GM12864 (cell line): ENCODE measurements at regions not wholly inside any gene's neighbourhood (a gene's known extent, or its start where the extent isn't known, plus 50 kb on each side); places are given as distances from the start of the nearest gene placed in this dataset.

ENCODE experiments used
- DNase-seq: peaks from one replicate; pipeline ENCODE4 v3.0.0-alpha.2; 2011; ENCODE audit warnings: low read depth
- H3K4me3 ChIP-seq: 2 replicates; pipeline ENCODE4 v1.5.1; 2011; ENCODE audit warnings: mild to moderate bottlenecking, low read depth, low read length, control low read depth
- TF ChIP-seq, protein P1 (sequence below): IDR thresholded peaks from 2 replicates; pipeline ENCODE4 v1.5.1; 2011; ENCODE audit warnings: low read depth, mild to moderate bottlenecking, moderate library complexity, low read length, control low read depth, inconsistent platforms; ENCODE audit errors: missing control alignments

DNA sequence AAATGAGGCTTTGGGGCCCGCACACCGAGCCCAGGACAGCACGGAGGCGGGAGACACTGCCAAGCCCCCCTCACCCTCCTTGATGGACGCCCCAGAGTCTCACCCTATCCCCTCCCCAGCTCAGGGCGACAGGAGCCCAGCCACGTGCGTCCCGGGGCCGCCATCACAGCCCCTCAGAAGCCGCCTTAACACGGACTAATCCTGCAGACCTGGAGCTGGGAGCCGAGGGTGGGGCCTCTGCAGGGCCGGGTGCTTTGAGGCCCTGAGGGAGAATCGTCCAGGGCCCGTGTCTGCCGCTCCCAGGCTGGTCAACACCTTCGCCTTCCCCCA is 79.7 kb upstream of the FBRSL1 start:
- no peak overlapping the region for H3K4me3 ChIP-seq
- TF ChIP-seq, protein P1, sequence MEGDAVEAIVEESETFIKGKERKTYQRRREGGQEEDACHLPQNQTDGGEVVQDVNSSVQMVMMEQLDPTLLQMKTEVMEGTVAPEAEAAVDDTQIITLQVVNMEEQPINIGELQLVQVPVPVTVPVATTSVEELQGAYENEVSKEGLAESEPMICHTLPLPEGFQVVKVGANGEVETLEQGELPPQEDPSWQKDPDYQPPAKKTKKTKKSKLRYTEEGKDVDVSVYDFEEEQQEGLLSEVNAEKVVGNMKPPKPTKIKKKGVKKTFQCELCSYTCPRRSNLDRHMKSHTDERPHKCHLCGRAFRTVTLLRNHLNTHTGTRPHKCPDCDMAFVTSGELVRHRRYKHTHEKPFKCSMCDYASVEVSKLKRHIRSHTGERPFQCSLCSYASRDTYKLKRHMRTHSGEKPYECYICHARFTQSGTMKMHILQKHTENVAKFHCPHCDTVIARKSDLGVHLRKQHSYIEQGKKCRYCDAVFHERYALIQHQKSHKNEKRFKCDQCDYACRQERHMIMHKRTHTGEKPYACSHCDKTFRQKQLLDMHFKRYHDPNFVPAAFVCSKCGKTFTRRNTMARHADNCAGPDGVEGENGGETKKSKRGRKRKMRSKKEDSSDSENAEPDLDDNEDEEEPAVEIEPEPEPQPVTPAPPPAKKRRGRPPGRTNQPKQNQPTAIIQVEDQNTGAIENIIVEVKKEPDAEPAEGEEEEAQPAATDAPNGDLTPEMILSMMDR, result no peak
- no peak for DNase-seq

GRCh38 chr12:132409495-132410295 is 80.3 kb upstream of the FBRSL1 start:
- no peak overlapping the region for H3K4me3 ChIP-seq
- DNase-seq, result no peak
- TF ChIP-seq, protein P1, result no peak

DNA sequence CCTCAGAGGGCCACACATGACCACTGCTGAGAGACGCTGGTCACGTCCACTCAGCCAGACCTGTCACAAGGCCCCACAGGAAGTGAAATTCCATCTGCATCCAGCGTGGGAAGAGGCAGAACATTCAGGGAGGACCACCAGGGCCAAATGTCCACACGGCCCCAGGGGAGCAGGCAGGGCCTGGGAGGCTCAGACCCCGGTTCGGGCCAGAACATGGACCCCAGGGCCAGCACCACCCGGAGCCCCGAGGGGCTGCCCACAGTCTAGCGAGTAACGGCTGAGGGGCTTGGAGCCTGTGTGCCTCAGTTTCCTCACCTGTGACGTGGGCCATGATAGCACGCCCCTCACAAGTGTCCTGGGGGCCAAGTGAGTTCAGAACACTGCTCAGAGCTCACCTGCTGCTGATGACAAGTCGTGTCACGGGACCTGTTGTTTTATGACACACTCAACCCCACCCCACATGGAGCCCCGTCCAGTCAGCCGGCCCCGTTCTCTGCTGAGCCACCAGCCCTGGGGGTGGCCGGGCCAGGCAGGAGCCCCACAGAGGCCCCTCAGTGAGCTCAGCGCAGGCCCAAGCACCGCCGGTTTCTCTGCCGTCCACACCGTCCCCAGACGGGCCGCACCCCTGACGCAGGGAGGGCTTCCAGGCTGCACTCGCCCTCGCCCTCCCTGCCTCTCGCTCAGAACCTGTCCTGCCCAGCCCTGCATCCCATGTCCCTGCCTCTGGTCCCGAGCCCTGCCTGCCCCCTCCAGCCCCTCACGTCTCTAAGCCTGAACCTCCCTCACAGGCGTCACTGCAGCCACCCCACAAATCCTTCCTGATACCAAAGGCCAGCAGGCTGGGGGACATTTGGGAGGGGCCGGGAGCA is 79.5 kb upstream of the GALNT9 start:
- TF ChIP-seq, protein P1, result no peak
- no peak for DNase-seq
- no peak overlapping the region for H3K4me3 ChIP-seq

GRCh38 chr12:132407992-132408391 is 78.6 kb upstream of the GALNT9 start:
- TF ChIP-seq, protein P1, result no peak
- no peak overlapping the region for H3K4me3 ChIP-seq
- DNase-seq, result no peak

DNA sequence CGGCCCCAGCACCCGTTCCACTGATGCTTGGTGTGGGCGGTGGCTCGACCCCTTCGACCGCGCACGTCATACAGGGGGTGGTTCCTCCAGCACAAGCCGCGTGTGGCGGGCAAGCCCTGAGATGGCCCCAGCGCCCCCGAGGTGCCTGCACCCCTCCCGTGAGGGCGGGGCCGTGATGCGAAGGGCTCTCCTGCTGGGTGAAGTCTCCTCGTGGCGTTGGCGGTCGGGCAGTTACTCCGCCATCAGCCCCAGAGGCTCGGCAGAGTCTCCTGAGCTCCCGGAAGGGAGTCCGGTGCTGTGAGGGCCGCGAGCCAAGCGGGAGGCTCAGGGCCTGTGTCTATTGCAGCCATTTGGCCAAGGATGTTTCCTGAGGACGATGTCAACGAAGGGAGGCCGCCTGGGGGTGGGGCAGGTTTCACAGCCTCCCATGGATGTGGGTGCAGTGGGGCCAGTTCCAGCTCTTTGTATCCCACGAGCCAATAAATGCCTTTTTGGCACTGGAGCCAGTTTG is 78.1 kb upstream of the GALNT9 start:
- no peak overlapping the region for H3K4me3 ChIP-seq
- no peak for DNase-seq
- TF ChIP-seq, protein P1, result no peak

GRCh38 chr12:132406493-132407450 is 77.4 kb upstream of the GALNT9 start:
- no peak overlapping the region for H3K4me3 ChIP-seq
- TF ChIP-seq, protein P1, result no peak
- DNase-seq, result no peak
